NCI-H2029 (cell line): ENCODE measurements at regions not wholly inside any gene's neighbourhood (a gene's known extent, or its start where the extent isn't known, plus 50 kb on each side); places are given as distances from the start of the nearest gene placed in this dataset.
"Not testable (repeated sequence)": the region's sequence is repeated elsewhere in the genome, so short reads cannot be mapped to it uniquely, and the experiment has no call there.

Experiments
- DNase-seq: peaks from one replicate; lab custom pipeline; 2025; lab: John Stamatoyannopoulos, UW

- DNase-seq = no peak
Observed at GRCh38 chr5:118185018-118185417, 803.3 kb downstream of the DTWD2 start.

- no peak for DNase-seq
Observed at GRCh38 chr5:118176146-118176545, 812.2 kb downstream of the DTWD2 start.

GRCh38 chr5:118174671-118175070, 813.7 kb downstream of the DTWD2 start:
- DNase-seq = no peak

GRCh38 chr5:118173340-118173739, 815.0 kb downstream of the DTWD2 start:
- no peak for DNase-seq

GRCh38 chr5:118165619-118166018, 822.7 kb downstream of the DTWD2 start:
- no peak for DNase-seq

- DNase-seq = no peak
Observed at GRCh38 chr5:118156181-118156580, 832.2 kb downstream of the DTWD2 start.

GRCh38 chr5:118146824-118147223, 841.5 kb downstream of the DTWD2 start:
- no peak for DNase-seq

GRCh38 chr5:118144540-118144939, 843.8 kb downstream of the DTWD2 start:
- DNase-seq = no peak

GRCh38 chr5:118139361-118139760, 849.0 kb downstream of the DTWD2 start:
- no peak for DNase-seq

GRCh38 chr5:118126159-118126558, 862.2 kb downstream of the DTWD2 start:
- DNase-seq = no peak

GRCh38 chr5:118125687-118126086, 862.7 kb downstream of the DTWD2 start:
- no peak for DNase-seq

- no peak for DNase-seq
Observed at GRCh38 chr5:118121258-118121657, 867.1 kb downstream of the DTWD2 start.

GRCh38 chr5:118115791-118116190, 872.6 kb downstream of the DTWD2 start:
- DNase-seq = no peak

- DNase-seq = no peak
Observed at GRCh38 chr5:118111956-118112355, 876.4 kb downstream of the DTWD2 start.

- DNase-seq = not testable (repeated sequence)
Observed at GRCh38 chr5:118107246-118107645, 881.1 kb downstream of the DTWD2 start.

- DNase-seq = no peak
Observed at GRCh38 chr5:118098716-118099115, 889.6 kb downstream of the DTWD2 start.

- no peak for DNase-seq
Observed at GRCh38 chr5:118095115-118095514, 893.2 kb downstream of the DTWD2 start.

GRCh38 chr5:118088448-118088847, 899.9 kb downstream of the DTWD2 start:
- no peak for DNase-seq

GRCh38 chr5:118076490-118076889, 911.9 kb downstream of the DTWD2 start:
- no peak for DNase-seq

GRCh38 chr5:118070041-118070440, 918.3 kb downstream of the DTWD2 start:
- DNase-seq = no peak

GRCh38 chr5:118069452-118069851, 918.9 kb downstream of the DTWD2 start:
- DNase-seq = no peak

- no peak for DNase-seq
Observed at GRCh38 chr5:118068886-118069285, 919.5 kb downstream of the DTWD2 start.

GRCh38 chr5:118063836-118064235, 924.5 kb downstream of the DTWD2 start:
- DNase-seq = not testable (repeated sequence)

GRCh38 chr5:118060833-118061232, 927.5 kb downstream of the DTWD2 start:
- no peak for DNase-seq

GRCh38 chr5:118052503-118052902, 935.8 kb downstream of the DTWD2 start:
- DNase-seq = no peak
